Body of pancreas (tissue), 4 donors: ENCODE measurements at regions not wholly inside any gene's neighbourhood (a gene's known extent, or its start where the extent isn't known, plus 50 kb on each side); places are given as distances from the start of the nearest gene placed in this dataset.

Source experiments
- CTCF ChIP-seq, 7 experiments: fragments of 450-650 bp in 4 of 7; fragments of 200-600 bp in 3 of 7; sonication (generic) in 3 of 7; IDR thresholded peaks; one replicate each; pipeline ENCODE4 v1.5.1; 2016 to 2019; ENCODE audit warnings: antibody characterized with exemption in 7 of 7
- POLR2A ChIP-seq, 3 donors: fragments of 450-650 bp; IDR thresholded peaks; one replicate each; pipeline ENCODE4 v1.6.1; 2016; ENCODE audit warnings: antibody characterized with exemption in 3 of 3, mild to moderate bottlenecking in 2 of 3

- TF ChIP-seq POLR2A (IDR thresholded peaks at IDR 0.05) (no peak), CTCF (IDR thresholded peaks at IDR 0.05) (no peak)
Observed at GRCh38 chr7:131083781-131084180, 243.9 kb upstream of the MKLN1 start.
